GM21723 (cell line): ENCODE measurements at regions not wholly inside any gene's neighbourhood (a gene's known extent, or its start where the extent isn't known, plus 50 kb on each side); places are given as distances from the start of the nearest gene placed in this dataset.
"Not testable (repeated sequence)": the region's sequence is repeated elsewhere in the genome, so short reads cannot be mapped to it uniquely, and the experiment has no call there.

ENCODE experiments used
- ATAC-seq: cut with Tn5 transposase; IDR thresholded peaks from one replicate; pipeline ENCODE4 v1.9.1; 2021; ENCODE audit warnings: mild to moderate bottlenecking, moderate library complexity; ENCODE audit not compliant: unreplicated experiment

DNA sequence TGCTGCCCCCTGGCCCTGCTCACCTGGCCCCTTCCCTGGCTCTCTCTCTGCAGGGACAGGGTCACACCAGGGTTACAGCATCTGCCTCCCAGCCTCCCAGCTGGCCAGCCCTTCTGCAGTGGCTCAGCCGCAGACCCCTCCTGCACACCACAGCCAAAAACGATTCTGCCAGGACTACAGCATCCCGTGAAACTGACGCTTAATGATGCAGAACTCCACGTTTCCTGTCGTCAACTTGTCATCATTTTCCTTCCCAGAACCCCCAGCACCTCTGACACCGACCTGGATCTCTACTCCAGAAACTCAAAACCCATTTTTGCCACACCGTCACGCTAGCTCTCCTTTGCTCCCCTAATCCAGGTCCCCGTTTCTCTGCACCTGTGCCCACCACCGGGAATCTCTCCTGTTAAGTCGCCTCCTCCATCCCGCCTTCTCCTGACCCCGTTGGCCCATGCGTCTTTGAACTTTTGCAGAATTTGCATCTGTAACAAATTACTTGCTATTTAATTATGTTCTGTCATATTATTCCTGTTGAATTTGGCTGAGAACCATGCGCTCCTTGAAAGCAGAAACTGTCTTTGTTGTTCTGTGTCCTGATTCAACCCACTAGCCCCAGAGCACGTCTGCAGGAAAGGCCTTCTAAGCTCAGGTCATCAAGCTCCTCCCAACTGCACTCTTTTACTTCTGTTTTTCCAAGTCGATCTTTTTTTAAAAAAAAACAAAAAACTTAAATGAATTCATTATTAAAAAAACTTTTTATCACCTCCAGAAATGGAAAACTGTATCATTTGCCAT is 173.2 kb upstream of the COPS8 start:
- ATAC-seq = no peak

GRCh38 chr2:236915186-236915585 is 170.5 kb upstream of the COPS8 start:
- ATAC-seq = no peak

DNA sequence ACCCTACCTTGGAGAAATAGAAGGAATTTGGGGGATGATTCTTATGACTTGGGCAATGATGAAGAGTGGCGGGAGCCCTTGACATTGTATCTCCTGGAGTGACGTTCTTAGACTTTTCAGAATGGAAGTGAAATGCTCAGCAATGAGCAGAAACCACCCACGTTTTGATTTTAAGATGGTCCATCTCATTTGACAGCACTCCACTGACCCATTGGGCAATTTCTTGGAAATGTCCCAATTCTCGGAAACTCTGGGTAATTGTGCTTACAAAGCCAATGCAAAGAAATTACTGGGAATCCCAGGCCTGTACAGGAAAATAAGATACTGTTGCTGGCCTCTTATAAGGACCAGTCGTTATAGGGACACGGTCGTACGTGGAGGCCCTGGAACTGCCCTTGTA is 170.0 kb upstream of the COPS8 start:
- no peak for ATAC-seq

DNA sequence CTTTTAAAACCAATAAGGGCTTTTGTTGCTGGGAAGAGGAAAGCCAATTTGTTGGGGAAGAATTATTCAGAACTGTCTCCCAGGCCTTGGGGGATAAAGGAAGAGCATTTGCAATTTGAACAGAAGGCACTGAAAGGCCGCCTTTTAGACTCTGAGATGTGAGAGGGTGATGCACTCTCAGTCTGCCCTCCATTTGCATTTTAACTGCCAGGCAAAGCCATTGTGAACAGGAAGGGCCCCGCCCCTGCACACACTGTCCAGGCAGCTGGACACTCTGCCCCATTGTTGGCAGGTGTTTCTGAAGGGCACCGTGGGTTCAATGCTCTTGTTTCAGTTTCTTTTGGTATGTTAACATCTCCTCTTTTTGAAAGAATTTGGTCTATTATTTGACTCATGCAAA is 169.5 kb upstream of the COPS8 start:
- ATAC-seq = no peak

- ATAC-seq = no peak
Observed at GRCh38 chr2:236916651-236917050, 169.0 kb upstream of the COPS8 start.

- no peak for ATAC-seq
Observed at GRCh38 chr2:236917164-236917563, 168.5 kb upstream of the COPS8 start.

GRCh38 chr2:236918545-236918944 is 167.1 kb upstream of the COPS8 start:
- ATAC-seq = no peak

- ATAC-seq = no peak
Observed at GRCh38 chr2:236919209-236919608, 166.5 kb upstream of the COPS8 start.

DNA sequence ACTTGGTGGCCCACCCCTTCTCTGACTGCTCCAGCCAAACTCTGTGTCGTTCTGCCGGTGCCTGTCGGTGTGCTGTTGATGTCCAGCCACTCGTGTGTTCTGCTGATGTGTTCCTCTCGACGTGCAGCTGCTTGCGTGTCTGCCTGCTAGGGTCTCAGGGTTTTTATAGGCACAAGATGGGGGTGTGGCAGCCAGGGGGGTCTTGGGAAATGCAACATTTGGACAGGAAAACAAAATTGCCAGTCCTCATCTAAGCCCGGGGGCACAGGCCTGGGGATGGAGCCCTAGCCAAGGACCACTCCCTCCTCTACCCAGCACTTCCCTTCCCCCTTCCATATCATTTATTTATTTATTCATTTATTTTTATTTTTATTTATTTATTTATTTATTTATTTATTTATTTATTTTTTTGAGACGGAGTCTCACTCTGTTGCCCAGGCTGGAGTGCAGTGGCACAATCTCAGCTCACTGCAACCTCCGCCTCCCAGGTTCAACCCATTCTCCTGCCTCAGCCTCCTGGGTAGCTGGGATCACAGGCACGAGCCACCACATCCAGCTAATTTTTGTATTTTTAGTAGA is 165.8 kb upstream of the COPS8 start:
- ATAC-seq = not testable (repeated sequence)

- no peak for ATAC-seq
Observed at GRCh38 chr2:236922061-236922460, 163.6 kb upstream of the COPS8 start.

DNA sequence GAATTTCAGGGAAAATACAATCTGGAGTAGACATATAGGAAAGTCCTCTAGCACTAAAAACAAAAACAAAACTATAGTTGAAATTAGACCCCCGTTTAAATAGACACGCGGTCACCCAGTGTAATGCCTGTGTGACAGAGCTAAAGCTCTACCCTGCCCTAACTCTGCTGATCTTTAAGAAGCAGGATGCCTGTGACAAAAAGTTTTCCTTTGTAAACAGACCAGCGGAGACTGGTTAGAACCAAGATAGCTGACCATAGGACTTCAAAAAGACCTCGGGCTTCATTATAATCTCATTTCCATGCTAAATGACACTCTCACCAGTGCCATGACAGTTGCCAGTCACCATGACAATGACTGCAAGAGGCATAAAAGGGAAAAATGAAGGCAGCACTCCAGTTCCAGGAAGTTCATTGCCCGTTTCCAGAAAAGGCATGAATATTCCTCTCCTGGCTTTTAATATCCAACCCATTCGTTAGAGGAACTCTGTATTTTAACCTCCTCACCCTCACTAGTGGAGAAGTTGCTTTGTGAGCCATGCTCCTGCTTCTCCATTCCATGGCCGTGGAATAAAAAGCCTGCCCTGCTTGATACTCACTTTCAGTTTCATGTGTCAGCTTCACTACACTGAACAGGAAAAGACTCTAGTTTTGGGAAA is 157.2 kb upstream of the COPS8 start:
- no peak for ATAC-seq

- no peak for ATAC-seq
Observed at GRCh38 chr2:236932831-236933361, 152.8 kb upstream of the COPS8 start.

DNA sequence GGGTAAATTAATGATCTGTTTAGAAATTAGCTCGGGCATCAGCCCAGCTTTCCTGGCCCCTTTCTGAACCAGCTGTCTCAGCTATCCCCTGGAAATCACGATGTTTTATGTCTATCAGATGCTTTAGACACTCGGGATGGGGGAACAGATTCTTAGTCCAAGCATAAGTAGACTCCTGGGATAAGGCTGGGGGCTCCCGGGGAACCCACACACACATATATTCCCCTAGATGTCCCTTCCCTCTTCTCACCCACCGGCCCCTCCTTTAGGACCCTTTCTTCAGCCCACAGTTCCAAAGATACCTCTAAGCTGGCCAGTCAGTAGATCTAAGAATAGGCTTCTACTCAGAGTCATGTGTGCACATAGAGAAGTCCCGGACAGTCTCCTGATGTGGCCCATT is 151.5 kb upstream of the COPS8 start:
- ATAC-seq = no peak

- ATAC-seq = no peak
Observed at GRCh38 chr2:236934656-236935055, 151.0 kb upstream of the COPS8 start.

DNA sequence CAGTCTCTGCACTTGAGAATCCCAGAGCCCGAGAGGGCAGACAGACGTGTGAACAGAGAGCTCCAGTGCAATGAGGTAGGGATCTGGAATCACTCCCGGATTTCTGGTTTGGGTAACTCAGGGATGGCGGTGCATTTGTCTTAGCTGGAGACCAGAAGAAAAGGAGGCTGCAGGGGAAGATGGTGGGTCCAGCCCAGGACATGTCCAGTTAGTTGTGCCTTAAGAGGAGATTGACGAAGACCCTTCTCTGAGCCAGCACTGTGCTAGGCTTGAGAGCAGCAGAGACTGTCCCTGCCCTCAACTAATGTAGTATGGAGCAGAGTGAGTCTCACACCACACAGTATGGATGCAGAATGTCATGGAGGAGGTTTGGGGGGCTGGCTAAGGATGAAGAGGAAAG is 150.6 kb upstream of the COPS8 start:
- ATAC-seq = no peak

GRCh38 chr2:236935631-236936445 is 149.9 kb upstream of the COPS8 start:
- ATAC-seq = no peak

DNA sequence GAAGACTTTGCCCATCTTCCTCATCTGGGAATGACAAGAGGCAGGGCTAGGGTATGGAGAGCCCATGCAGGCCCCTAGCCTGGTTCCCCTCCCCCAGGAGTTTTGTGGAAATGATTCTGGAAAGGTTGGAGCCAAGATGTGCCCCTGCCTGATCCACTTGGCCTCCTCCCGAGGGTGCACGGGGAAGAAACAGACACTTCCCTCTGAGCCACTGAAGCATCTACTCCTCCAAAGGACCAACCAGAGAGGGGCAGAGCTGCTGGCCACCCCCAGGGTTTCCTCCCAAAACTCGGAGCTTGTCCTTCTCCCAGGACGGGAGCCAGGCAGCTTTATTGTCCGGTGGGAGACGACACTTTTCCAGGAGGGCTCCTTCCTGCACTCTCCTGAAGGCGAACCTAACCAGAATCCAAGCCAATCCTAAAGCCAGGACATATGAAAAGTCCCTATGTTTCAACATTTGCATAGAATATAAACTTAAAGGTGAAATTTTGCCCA is 149.2 kb upstream of the COPS8 start:
- no peak for ATAC-seq

DNA sequence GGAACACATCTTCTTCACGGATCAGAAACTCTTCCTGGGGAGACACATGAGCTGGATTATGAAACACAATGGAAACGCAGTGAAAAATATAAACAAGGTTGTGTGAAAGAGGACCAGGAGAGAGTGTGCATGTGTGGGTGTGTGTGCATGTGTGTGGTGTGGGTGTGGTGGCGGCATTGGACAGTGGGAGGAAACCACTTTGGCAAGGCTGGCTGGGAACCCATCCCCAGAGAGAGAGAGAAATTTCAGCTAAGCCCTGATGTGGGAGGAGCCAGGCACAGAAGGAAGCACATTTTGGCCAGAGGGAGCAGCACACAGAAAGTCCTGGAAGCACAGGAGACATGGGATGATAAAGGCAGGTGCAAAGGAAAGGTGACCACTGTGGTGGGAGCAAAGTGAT is 147.6 kb upstream of the COPS8 start:
- ATAC-seq = no peak

GRCh38 chr2:236939271-236939670 is 146.4 kb upstream of the COPS8 start:
- ATAC-seq = no peak

- ATAC-seq = no peak
Observed at GRCh38 chr2:236939721-236940231, 145.9 kb upstream of the COPS8 start.

- no peak for ATAC-seq
Observed at GRCh38 chr2:236940497-236940896, 145.2 kb upstream of the COPS8 start.
